HG02885 (cell line): ENCODE measurements at regions not wholly inside any gene's neighbourhood (a gene's known extent, or its start where the extent isn't known, plus 50 kb on each side); places are given as distances from the start of the nearest gene placed in this dataset.
"Not testable (repeated sequence)": the region's sequence is repeated elsewhere in the genome, so short reads cannot be mapped to it uniquely, and the experiment has no call there.

Experiments used
- ATAC-seq: cut with Tn5 transposase; IDR thresholded peaks from one replicate; pipeline ENCODE4 v1.9.1; 2021; ENCODE audit warnings: mild to moderate bottlenecking; ENCODE audit not compliant: unreplicated experiment, poor library complexity

GRCh38 chr3:39558775-39559306, 91.4 kb downstream of the MOBP start:
- no peak for ATAC-seq

- no peak for ATAC-seq
These were observed 92.1 kb downstream of the MOBP start for GRCh38 chr3:39559543-39559942.

DNA sequence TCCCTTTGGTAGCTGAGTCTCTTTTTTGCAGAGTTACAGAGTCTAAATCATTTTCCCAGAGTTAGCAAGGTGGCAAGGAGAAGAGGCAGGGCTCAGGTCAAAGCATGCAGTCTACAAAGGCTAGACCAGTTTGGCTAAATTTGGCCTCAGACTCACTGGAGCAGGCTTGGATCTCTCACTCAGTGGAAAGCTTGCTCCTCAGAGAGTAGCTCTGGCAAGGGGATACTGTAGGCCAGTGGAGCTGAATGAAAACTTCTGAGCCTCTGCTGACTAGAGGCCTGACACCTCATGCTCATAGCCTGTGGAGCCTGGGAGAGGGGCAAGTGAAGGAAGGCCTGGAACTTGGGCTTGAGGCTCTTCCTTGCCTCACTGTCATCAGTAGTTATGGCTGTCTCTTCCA, 101.0 kb downstream of the MOBP start:
- ATAC-seq: no peak

DNA sequence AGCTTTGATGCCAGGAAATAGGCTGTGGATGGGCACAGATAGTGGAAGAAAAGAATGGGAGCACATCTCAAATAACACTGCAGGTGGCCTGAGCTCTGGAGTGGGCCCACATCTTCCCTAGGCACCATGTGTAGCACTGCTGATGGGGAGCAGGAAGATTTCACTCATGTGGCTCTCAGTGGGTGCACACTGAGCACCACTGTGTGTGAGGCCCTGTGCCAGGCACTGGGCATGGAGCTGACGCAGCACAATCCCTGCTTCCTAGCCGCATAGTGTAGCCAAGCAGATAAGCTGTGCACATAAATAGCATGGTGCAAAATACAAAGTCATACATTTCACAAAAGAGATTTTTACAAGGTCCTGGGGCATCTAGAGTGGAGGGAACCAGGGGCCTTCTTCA, 101.6 kb downstream of the MOBP start:
- ATAC-seq: no peak

DNA sequence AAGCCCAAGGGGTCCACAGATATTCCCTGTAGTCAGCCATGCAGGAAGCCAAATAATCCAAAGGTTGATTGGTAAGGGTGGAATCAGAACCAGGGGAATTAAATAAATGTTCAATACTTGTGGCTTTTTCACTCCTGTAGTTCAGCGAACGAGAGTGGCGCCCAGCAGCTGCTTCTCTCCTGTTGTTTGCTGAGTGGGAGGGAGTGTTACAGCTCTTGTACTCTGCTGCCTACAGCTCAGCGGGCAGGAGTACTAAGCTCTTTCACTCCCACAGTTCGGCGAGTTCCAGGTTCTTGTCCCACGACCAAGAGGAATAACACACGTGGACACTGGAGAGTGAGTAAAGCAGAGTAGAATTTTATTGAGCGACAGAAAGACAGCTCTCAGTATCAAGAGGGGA, 105.9 kb downstream of the MOBP start:
- ATAC-seq: no peak

DNA sequence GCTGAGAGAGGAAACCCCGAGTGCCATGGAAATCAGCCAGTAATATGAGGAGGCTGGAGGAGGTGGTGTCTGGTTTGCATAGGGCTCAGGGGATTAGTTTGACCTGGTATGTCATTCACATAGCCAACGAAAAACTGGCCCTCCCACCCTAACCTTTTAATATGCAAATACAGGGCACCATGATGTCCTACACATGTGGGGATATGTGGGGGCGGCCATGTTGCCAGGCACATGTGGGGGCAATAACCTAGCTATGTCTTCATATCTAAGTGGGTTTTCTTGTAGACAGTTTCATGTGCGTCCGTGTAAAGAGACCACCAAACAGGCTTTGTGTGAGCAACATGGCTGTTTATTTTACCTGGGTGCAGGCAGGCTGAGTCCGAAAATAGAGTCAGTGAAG, 110.1 kb downstream of the MOBP start:
- ATAC-seq: no peak

- ATAC-seq: not testable (repeated sequence)
These were observed 118.7 kb downstream of the MOBP start for GRCh38 chr3:39586215-39586614.

DNA sequence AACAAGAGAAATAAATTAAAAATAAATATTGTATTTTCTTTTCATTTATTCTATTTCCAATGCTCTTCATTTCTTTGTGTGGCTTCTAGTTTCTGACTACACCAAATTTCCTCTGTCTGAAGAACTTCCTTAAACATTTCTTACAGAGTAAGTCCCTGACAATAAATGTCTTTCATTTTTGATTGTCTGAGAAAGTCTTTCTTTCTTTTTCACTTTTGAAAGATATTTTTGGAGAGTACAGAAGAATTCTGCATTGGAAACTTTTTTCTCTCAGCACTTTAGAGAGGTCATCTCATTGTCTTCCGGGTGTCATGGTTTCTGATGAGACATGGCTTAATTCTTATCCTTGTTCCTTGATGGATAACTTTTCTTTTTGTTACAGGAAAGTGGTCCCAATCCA, 119.6 kb downstream of the MOBP start:
- ATAC-seq: no peak

- ATAC-seq: no peak
These were observed 123.3 kb downstream of the MOBP start for GRCh38 chr3:39590806-39591205.

DNA sequence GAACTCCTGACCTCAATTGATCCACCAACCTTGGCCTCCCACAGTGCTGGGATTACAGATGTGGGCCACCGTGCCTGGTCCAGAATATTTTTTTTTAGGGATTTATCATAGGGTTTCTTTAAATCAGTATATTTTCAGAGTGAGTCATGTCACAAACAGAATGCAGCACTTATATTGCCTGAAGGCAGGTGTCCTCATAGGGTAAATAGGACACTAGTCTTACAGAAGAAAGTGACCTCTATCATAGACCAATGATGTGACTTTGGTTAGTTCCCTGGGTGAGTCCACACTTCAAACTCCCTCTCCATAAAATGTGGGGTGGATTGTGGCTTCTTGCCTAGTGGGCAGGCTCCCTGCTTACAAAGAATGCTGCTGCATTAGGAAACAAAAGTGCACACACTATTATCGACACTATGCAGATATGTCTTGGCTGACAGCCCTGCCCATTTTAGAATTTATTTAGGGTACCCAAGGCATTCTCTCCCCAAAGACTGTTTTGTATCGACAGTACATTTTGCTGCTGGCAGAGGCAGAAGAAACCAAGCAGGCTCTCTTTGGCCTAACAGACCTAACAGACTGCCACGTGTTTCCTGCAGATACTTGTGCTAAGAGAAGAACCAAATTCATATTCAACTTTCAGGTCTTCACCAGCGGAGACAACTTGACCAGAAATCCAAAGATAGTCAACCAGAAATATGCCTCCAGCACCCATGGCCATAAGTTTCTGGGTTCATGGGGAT, 125.0 kb downstream of the MOBP start:
- ATAC-seq: no peak

DNA sequence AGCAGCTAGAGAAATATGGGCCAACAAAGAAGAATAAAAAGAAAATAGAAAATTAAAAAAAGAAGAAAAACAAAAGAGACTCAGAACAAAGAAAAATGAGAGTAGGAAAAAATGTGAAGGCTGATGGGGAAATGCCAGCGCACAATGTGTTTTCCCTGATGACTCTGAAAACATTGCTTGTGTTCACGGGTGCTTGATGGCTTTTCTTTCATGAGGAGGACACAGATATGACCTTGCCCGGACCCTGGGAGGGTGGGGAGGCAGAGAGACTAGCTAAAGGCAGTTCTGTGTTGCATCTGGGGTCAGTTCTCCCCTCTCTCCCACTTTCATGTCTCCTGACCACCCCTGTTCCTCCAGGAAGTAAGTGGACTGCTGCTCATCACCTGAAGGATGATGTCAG, 125.9 kb downstream of the MOBP start:
- ATAC-seq: no peak

DNA sequence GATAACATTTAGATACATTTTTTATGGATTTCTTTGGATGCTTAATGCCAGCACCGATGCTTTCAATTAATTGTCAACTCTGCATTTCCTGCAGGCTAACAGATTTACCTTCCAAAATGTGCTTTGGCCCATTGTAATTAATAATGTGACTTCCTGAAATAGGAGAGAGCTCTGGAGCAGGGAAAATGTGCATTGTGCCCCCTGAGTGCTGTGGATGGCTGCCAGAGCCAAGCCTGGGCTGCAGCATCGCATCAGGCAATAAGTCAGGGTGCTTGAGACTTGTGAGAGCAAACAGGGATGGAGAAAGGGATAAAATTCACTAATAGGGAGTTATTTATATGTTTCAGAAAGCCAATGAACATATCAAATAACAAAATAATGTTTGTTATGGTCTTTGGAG, 133.8 kb downstream of the MOBP start:
- ATAC-seq: no peak

DNA sequence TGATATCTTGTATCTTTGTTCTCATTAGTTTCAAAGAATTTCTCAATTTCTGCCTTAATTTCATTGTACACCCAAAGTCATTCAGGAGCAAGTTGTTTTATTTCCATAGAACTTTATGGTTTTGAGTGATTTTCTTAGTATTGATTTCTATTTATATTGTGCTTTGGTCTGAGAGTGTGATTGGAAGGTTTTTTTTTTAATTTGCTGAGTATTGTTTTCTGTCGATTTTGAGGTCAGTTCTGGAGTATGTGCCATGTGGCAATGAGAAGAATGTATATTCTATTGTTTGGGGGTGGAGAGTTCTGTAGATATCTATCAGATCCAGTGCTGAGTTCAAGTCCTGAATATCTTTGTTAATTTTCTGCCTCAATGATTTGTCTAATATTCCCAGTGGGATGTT, 138.4 kb downstream of the MOBP start:
- ATAC-seq: no peak

- ATAC-seq: no peak
These were observed 158.7 kb downstream of the MOBP start for GRCh38 chr3:39626198-39626597.

GRCh38 chr3:39631136-39631535, 163.7 kb downstream of the MOBP start:
- ATAC-seq: no peak

- ATAC-seq: no peak
These were observed 170.3 kb downstream of the MOBP start for GRCh38 chr3:39637807-39638206.

- ATAC-seq: no peak
These were observed 170.8 kb downstream of the MOBP start for GRCh38 chr3:39638301-39638700.

- no peak for ATAC-seq
These were observed 169.8 kb upstream of the MYRIP start for GRCh38 chr3:39639344-39640236.

- no peak for ATAC-seq
These were observed 168.1 kb upstream of the MYRIP start for GRCh38 chr3:39641274-39641673.

DNA sequence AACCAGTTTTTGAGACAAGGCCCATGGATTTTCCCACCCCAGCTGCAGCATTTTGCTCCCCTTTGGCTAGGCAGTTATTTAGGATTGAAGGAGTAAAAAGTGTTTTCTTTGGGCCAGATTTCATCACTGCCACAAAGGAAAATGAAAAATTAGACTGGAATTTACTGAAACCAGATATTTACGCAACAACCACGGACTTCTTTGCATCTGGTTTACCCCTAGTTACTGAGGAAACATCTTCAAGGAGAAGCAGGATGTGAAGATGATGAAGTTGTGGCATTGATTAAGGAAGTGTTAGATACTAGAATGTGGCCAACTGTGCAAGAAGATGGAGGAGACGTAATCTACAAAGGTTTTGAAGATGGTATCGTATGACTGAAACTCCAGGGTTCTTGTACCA, 165.2 kb upstream of the MYRIP start:
- no peak for ATAC-seq

DNA sequence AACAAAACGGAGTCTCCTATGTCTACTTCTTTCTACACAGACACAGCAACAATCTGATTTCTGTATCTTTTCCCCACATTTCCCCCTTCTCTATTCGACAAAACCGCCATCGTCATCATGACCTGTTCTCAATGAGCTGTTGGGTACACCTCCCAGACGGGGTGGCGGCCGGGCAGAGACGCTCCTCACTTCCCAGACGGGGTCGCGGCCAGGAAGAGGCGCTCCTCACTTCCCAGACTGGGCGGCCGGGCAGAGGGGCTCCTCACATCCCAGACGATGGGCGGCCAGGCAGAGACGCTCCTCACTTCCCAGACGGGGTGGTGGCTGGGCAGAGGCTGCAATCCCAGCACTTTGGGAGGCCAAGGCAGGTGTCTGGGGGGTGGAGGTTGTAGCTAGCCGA, 158.2 kb upstream of the MYRIP start:
- ATAC-seq: not testable (repeated sequence)
